Left colon (tissue), 2 donors: ENCODE measurements at regions not wholly inside any gene's neighbourhood (a gene's known extent, or its start where the extent isn't known, plus 50 kb on each side); places are given as distances from the start of the nearest gene placed in this dataset.

Experiments used
- ATAC-seq: fragments of 200-7000 bp; cut with Tn5 transposase; one replicate; pipeline ENCODE4 v1.9.1; 2020; ENCODE audit warnings: mild to moderate bottlenecking, moderate library complexity
- DNase-seq, 2 donors: peaks; one replicate each; pipeline ENCODE4 v3.0.0-alpha.2; 2020
- intact Hi-C, 2 donors: fragments of 100-400 bp; cut with DNase I in 1 of 2; cut with micrococcal nuclease in 1 of 2; formaldehyde crosslinking; loops; one replicate each; pipeline versions ENCODE4 v1.11.2 to v1.14.0; 2022; cut with DNase I, micrococcal nuclease
- donor health status: DM: no; HTN: no; CAD: no.
- donor health status: DM: yes; HTN: yes; CAD: no.

DNA sequence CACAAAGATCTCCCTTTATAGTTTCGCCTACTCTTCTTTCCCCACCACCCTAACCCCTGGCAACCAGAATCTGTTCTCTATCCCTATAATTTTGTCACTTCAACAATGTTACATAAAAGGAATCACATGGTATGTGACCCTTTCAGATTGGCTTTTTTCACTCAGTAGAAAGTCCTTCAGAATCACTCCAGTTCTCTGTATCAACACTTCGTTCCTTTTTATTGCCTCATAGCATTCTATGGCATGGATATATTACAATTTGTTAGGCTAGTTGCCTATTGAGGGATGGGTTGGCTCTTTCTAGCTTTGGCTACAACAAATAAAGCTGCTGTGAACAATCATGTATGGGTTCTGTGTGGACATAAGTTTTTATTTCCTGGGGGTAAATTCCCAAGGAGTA lies 163.1 kb downstream of the RPIA start:
- no peak for ATAC-seq

DNA sequence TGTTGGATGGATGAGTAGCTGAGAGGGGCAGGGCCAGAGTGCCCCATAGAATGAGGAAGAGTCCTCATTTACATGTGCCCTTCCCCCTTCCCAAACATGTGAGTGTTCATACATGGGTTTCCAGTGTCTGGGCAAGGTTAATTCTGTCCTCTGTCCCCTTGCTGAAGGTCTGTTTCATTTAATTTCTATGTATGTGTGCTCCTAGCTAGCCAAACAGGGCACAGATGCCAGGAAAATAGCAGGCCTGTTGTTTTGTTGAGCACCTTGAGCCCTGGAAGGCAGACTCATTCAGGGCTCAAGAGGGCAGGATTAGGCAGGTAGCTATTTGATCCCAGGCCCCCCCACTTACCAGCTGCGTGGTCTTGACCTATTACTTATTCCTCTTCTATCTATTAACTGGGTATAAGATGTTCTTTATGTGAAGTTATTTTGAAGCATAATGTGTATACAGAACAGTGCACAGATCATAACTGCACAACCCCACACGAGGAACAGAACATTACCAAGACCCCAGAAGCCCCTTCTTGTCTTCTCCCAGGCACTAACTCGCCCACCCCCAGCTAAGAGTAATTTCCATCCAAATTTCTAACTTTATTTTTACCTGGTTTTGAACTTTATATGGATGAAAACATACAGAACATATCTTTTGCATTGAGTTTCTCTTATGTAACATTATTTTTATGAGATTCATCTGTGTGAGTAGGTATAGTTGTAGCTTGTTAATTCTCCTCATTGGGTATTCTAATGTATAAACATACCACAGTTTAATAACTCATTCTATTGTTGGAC lies 164.3 kb downstream of the RPIA start:
- ATAC-seq (no peak), DNase-seq (peak in 1 of 2 donors; percentile 17)
- intact Hi-C loops, result no loop called here

More for the DNA sequence above, 163.1 kb downstream of the RPIA start:
- DNase-seq, result no peak
- intact Hi-C loops, result no loop called here

DNA sequence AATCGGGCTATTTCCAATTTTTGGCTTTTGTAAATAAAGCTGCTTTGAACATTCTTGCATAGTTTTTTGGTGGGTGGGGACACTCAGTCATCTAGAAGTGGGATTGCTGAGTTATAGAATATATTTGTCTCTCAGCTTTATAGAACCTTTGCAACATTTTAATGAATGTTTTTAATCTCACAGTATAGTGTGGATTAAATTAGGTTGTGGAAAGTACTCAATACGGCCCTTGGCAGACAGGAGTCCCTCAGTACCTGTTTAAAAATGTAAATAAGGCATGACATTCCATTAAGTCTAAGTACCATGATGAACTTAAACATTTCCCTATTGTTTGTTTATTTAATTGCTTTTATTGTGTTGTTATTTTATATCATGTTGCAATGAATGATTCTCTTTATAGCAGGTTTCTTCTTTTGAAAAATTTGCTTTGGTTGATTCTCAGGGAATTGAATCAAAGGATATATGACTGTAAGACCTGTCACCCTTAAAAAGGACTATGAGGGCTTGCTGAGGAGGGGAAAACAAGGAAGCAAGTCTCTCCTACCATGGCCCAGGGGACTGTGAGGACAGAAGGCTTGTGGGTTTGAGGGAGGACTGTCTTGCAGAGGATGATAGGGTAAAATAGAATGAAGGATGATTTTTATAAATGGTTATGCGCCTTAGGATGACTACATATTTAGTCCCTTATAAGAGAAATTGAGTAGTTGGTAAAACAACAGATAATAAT lies 165.1 kb downstream of the RPIA start:
- intact Hi-C loops, result no loop called here
- ATAC-seq (no peak), DNase-seq (no peak)

DNA sequence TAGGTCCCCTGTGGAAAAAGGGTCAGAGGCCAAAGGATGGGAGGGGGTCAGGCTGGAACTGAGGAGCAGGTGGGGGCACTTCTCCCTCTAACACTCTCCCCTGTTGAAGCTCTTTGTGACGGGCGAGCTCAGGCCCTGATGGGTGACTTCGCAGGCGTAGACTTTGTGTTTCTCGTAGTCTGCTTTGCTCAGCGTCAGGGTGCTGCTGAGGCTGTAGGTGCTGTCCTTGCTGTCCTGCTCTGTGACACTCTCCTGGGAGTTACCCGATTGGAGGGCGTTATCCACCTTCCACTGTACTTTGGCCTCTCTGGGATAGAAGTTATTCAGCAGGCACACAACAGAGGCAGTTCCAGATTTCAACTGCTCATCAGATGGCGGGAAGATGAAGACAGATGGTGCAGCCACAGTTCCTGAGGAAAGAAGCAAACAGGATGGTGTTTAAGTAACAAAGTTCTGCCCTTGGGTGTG lies 165.8 kb downstream of the RPIA start:
- peak; percentile 56 to 60 for DNase-seq
- intact Hi-C loops, result no loop called here
- peak; percentile 98 for ATAC-seq

DNA sequence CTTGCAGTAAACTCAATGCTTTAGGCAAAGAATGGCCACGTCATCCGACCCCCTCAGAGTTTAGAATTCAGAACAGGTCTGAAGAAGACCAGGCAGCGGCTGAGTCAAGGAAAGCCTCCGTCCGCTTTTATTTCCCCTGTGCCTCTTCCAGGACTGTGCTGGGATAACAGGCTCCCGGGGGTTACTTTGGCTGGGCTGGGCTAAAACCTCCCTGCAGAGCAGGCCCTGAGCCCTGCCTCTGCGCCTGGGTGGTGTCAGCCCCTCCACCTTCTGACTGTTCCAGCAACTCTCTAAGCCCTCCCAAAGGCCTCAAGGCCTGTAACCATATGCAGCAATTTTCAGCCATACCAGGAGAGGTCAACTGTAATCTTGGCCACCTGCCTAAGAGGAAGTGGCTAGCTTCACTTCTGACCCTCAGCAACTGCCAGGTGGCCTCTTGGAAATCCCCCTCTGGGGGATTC lies 166.5 kb downstream of the RPIA start:
- DNase-seq (peak; percentile 28 to 31), ATAC-seq (peak; percentile 51)
- intact Hi-C loops, result no loop called here

- DNase-seq (no peak), ATAC-seq (no peak)
- intact Hi-C loops, result no loop called here
These were observed 168.0 kb downstream of the RPIA start for GRCh38 chr2:88859461-88859860.

GRCh38 chr2:88860421-88861075 lies 169.1 kb downstream of the RPIA start:
- no peak for ATAC-seq
- intact Hi-C loops, result no loop called here
- no peak for DNase-seq

DNA sequence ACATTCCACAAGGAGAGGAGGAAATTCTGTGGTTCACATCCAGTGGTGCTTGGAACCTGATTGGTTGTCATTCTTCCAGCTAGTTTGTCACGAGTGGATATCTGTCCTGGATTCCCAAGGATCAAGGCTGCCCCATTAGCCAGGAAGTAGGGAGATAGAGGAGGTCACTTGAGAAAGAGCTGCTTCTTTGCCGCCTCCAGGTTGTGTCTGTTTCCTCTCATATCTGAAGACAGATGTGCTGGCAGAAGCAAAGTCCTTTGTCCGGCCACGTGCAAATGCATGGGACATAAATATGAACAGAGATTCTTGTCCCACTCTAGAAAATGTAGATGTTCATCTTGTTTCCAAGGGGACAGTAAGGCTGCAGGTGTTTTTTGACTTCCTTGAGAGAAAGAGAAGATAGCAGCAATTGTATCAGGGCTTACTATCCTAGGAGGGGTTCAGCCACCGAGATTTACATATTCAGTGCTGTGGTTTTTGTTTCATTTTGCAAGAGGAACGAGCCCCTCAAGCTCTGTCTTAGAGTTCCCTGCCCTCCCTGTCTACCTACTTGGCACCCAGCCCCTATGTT lies 174.4 kb downstream of the RPIA start:
- intact Hi-C loops, result no loop called here
- DNase-seq (no peak), ATAC-seq (no peak)

DNA sequence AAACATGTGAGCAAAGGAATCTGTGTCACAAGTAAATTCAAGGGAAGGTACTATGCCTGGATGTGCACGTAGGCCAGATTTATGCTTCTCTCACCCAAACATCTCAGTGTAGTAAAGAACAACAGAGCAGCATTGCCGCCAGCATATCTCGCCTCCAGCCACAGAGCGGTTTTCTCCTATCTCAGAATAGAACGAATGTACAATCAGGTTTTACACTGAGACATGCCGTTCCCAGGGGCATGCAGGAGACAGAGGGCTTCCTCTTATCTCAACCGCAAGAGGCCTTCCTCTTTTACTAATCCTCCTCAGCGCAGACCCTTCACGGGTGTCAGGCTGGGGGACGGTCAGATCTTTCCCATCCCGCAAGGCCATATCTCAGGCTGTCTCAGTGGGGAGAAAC lies 175.3 kb downstream of the RPIA start:
- DNase-seq (no peak), ATAC-seq (no peak)
- intact Hi-C loops, result no loop called here

GRCh38 chr2:88868861-88869260 lies 177.4 kb downstream of the RPIA start:
- intact Hi-C loops, result no loop called here
- DNase-seq (no peak), ATAC-seq (no peak)

DNA sequence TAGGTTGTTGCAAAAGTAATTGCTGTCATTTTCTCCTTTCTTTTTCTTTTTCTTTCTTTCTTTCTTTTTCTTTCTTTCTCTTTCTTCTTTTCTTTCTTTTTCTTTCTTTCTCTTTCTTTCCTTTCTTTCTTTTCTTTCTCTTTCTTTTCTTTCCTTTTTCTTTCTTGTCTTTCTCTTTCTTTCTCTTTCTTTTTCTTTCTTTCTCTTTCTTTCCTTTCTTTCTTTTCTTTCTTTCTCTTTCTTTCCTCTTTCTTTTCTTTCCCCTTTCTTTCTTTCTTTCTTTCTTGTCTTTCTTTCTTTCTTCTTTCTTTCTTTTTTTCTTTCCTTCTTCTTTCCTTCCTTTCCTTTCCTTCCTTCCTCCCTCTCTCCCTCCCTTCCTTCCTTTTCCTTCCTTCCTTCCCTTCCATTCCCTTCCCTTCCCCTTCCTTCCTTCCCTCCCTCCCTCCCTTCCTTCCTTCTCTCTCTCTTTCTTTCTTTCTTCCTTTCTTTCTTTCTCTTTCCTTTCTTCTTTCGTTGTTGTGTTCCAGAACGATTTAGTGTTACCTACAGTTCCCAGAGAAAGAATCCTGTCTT lies 178.9 kb downstream of the RPIA start:
- DNase-seq (no peak), ATAC-seq (no peak)
- intact Hi-C loops, result no loop called here

DNA sequence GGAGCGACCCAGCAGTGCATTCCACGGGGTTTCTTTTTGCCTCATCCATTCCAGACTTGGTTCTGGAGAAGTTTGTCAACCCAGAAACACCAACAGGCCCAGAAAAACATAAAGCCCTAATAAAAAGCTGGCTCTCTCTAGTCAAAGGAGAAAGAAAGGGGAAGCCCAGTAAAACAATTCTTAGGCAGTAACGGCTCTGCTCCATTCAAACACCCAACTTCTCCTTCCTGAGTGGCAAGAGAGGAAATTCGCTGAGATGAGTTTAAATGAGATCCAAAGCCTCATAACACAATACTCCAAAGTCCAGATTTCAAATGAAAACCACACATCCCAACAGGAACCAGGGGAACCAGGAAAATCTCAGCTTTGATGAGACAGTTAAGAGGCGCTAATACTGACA lies 179.9 kb downstream of the RPIA start:
- ATAC-seq, result no peak
- no peak for DNase-seq
- intact Hi-C loops, result no loop called here

DNA sequence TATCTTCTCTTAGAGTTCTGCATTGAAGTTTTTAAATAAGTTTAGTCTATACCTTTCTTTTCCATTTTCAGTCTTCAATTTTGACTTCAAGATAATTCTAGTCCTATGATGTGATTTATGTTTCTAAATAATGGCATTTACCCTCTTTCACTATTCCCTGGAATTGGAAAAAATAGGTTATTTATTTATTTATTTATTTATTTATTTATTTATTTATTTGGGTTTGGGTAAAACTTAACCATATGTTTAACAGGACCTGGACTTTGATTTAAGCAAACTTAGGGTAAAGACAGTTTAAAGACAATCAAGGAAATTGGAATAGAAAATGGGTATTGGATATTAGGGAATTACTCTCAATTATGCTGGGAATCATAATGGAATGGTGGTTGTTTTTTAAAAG lies 182.1 kb downstream of the RPIA start:
- intact Hi-C loops, result no loop called here
- ATAC-seq (no peak), DNase-seq (no peak)

- DNase-seq (no peak), ATAC-seq (peak; percentile 75)
- intact Hi-C loops, result no loop called here
These were observed 182.7 kb downstream of the RPIA start for GRCh38 chr2:88874063-88874657.

DNA sequence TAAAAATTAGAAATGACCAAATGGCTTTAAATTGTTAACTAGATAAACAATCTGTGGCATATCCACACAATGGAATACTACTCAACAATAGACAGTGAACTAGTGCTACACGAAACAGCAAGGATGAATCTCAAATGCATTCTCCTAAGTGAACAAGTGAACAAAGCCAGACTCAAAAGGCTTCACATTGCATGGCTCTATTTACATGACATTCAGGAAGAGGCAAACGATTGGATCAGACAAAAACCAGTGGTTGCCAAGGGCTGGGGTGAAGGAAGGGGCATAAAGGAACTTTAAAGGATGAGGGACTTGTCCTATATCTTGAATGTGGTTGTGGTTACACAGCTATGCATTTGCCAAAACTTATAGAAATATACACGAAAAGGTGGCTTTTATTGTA lies 184.3 kb downstream of the RPIA start:
- ATAC-seq, result no peak
- intact Hi-C loops, result no loop called here

GRCh38 chr2:88880441-88880953 lies 189.0 kb downstream of the RPIA start:
- DNase-seq (peak in 1 of 2 donors; percentile 26), ATAC-seq (peak; percentile 97)
- intact Hi-C loops, result no loop called here

More for the DNA sequence above, 184.3 kb downstream of the RPIA start:
- DNase-seq, result no peak

DNA sequence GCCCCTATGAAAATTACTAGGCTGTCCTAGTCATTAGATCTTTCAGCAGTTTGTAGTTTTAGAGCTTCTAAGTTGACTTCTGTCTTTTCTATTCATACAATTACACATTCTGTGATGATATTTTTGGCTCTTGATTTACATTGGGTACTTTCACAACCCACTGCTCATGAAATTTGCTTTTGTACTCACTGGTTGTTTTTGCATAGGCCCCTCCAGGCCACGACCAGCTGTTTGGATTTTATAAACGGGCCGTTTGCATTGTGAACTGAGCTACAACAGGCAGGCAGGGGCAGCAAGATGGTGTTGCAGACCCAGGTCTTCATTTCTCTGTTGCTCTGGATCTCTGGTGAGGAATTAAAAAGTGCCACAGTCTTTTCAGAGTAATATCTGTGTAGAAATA lies 193.8 kb downstream of the RPIA start:
- ATAC-seq (no peak), DNase-seq (no peak)
- intact Hi-C loops, result no loop called here

- intact Hi-C loops, result no loop called here
- no peak for DNase-seq
- ATAC-seq, result no peak
These were observed 194.4 kb downstream of the RPIA start for GRCh38 chr2:88885679-88886416.
